HEK293T (cell line): ENCODE measurements at regions not wholly inside any gene's neighbourhood (a gene's known extent, or its start where the extent isn't known, plus 50 kb on each side); places are given as distances from the start of the nearest gene placed in this dataset.

ENCODE experiments used
- ARNT ChIP-seq: fragments of 450-650 bp; IDR thresholded peaks from 2 replicates; pipeline ENCODE4 v1.6.1; 2017; ENCODE audit warnings: mild to moderate bottlenecking
- BHLHE40 ChIP-seq: fragments of 450-650 bp; IDR thresholded peaks from 2 replicates; pipeline ENCODE4 v1.6.1; 2016; ENCODE audit warnings: mild to moderate bottlenecking, moderate library complexity, borderline replicate concordance
- CTBP1 ChIP-seq: fragments of 450-650 bp; IDR thresholded peaks from 2 replicates; pipeline ENCODE4 v1.6.1; 2016; ENCODE audit warnings: borderline replicate concordance
- FOXA1 ChIP-seq: fragments of 450-650 bp; IDR thresholded peaks from 2 replicates; pipeline ENCODE4 v1.6.1; 2016; ENCODE audit warnings: mild to moderate bottlenecking
- FOXK2 ChIP-seq: fragments of 450-650 bp; IDR thresholded peaks from 2 replicates; pipeline ENCODE4 v1.6.1; 2016; ENCODE audit warnings: mild to moderate bottlenecking
- HDGF ChIP-seq: fragments of 450-650 bp; IDR thresholded peaks from 2 replicates; pipeline ENCODE4 v1.6.1; 2017; ENCODE audit warnings: antibody characterized with exemption, borderline replicate concordance
- L3MBTL2 ChIP-seq: fragments of 450-650 bp; conservative IDR thresholded peaks from 2 replicates; pipeline ENCODE4 v1.6.1; 2016; ENCODE audit warnings: mild to moderate bottlenecking
- LEF1 ChIP-seq: fragments of 450-650 bp; IDR thresholded peaks from 2 replicates; pipeline ENCODE4 v1.6.1; 2017; ENCODE audit warnings: mild to moderate bottlenecking, borderline replicate concordance
- NFRKB ChIP-seq: fragments of 450-650 bp; IDR thresholded peaks from 2 replicates; pipeline ENCODE4 v1.6.1; 2016; ENCODE audit warnings: mild to moderate bottlenecking, moderate library complexity
- PKNOX1 ChIP-seq: fragments of 450-650 bp; IDR thresholded peaks from 2 replicates; pipeline ENCODE4 v1.6.1; 2016
- SP1 ChIP-seq: fragments of 450-650 bp; IDR thresholded peaks from 2 replicates; pipeline ENCODE4 v1.6.1; 2017
- SUZ12 ChIP-seq: fragments of 450-650 bp; IDR thresholded peaks from 2 replicates; pipeline ENCODE4 v1.6.1; 2016; ENCODE audit warnings: mild to moderate bottlenecking
- TARDBP ChIP-seq: fragments of 450-650 bp; IDR thresholded peaks from 2 replicates; pipeline ENCODE4 v1.6.1; 2016
- ZNF384 ChIP-seq: fragments of 450-650 bp; IDR thresholded peaks from 2 replicates; pipeline ENCODE4 v1.6.1; 2016

GRCh38 chr13:106007156-106007555, 528.3 kb downstream of the EFNB2 start:
- no peak for TF ChIP-seq SP1
- TF ChIP-seq ARNT = no peak
- no peak for TF ChIP-seq HDGF
- TF ChIP-seq FOXK2 = no peak
- no peak for TF ChIP-seq L3MBTL2
- TF ChIP-seq PKNOX1 = no peak
- no peak for TF ChIP-seq NFRKB
- no peak for TF ChIP-seq LEF1
- no peak for TF ChIP-seq BHLHE40
- TF ChIP-seq TARDBP = no peak
- TF ChIP-seq CTBP1 = no peak
- TF ChIP-seq FOXA1 = no peak
- TF ChIP-seq SUZ12 = no peak
- no peak for TF ChIP-seq ZNF384
